ENCODE measurements at regions not wholly inside any gene's neighbourhood (a gene's known extent, or its start where the extent isn't known, plus 50 kb on each side); places are given as distances from the start of the nearest gene placed in this dataset.

DNA sequence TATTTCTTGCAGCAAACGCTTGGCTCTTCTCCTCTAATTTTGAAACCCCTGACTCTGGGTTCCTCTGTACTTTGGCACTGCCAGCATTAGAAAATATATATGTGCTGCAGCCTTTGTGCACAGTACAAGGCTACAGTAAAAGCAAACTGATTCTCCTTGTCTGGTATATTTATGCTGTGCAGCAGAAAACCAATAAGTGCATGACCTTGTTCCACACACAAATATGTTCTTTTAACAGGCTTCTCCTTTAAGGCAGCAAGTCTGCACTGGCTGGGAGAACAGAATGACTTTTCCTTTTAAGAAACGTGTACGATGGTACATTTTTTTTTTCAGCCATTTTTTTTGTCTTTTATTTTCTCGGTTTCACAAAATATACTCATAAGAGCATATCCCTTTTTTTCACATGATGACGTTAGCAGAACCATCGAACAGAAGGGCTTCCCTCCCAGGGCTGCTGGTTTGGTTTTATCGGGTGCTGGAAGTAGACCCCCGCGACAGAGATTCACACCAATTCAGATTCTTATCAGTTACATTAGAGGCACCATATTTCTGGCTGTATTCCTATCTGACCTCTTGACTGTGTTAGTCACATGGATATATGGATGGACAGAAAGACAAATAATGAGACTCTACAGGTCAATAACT, 129.9 kb upstream of the ARID1B start:
- Histone ChIP-seq H3K36me3 (no peaks in the 10 kb centered on the region), H3K27me3 (no peaks in the 10 kb centered on the region), H3K4me3 (no peak overlapping the region), H3K9me3 (no peaks in the 10 kb centered on the region), H3K27ac (no peak overlapping the region), H3K4me1 (no peaks in the 10 kb centered on the region)
- in situ Hi-C loops (cut with MboI; ENCODE audit: low pct_ligation_motif_present in 1 of 4, low pct_unique_long_range_greater_than_20kb in 1 of 4, low sequenced_read_pairs in 3 of 4) (no loop called here), intact Hi-C loops (cut with DNase I; ENCODE audit: low total_unique reads) (no loop called here)
- TF ChIP-seq POLR2AphosphoS5 (IDR thresholded peaks at IDR 0.05) (no peak), POLR2A (IDR thresholded peaks at IDR 0.05) (no peak), EP300 (IDR thresholded peaks at IDR 0.05; ENCODE audit: low read depth) (no peak)
- TF ChIP-seq, protein P1, sequence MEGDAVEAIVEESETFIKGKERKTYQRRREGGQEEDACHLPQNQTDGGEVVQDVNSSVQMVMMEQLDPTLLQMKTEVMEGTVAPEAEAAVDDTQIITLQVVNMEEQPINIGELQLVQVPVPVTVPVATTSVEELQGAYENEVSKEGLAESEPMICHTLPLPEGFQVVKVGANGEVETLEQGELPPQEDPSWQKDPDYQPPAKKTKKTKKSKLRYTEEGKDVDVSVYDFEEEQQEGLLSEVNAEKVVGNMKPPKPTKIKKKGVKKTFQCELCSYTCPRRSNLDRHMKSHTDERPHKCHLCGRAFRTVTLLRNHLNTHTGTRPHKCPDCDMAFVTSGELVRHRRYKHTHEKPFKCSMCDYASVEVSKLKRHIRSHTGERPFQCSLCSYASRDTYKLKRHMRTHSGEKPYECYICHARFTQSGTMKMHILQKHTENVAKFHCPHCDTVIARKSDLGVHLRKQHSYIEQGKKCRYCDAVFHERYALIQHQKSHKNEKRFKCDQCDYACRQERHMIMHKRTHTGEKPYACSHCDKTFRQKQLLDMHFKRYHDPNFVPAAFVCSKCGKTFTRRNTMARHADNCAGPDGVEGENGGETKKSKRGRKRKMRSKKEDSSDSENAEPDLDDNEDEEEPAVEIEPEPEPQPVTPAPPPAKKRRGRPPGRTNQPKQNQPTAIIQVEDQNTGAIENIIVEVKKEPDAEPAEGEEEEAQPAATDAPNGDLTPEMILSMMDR (IDR thresholded peaks at IDR 0.05): no peak
- no peak for DNase-seq
- WGBS, 2 donors (ENCODE audit: low coverage in 1 of 2): 61 to 70% methylated on average over 9 of the region's 9 CpGs

DNA sequence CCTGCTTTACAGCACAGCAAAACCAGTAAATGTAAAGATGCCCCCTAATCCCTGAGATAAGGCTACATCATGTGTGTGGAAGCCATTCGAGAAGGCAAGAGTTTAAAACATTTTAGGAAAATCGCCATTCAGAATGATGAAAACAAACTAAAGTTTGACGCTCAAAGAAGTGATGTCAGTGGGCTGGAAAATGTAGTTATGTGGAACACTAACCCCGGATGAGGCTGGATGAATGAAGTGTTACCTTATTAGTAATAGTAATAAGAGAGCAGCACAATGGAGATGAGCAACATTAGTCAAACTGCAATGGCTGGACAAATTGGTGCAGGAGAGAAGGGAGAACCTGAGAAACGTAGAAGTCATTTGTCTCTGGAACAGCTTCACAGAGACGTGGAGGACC, 130.7 kb upstream of the ARID1B start:
- Histone ChIP-seq H3K9me3 (no peaks in the 10 kb centered on the region), H3K36me3 (no peaks in the 10 kb centered on the region), H3K4me1 (no peaks in the 10 kb centered on the region), H3K27ac (no peak overlapping the region), H3K27me3 (no peaks in the 10 kb centered on the region), H3K4me3 (no peak overlapping the region)
- TF ChIP-seq, protein P1 (IDR thresholded peaks at IDR 0.05): no peak
- no peak for TF ChIP-seq POLR2A (IDR thresholded peaks at IDR 0.05)
- TF ChIP-seq EP300 (IDR thresholded peaks at IDR 0.05; ENCODE audit: low read depth): no peak
- TF ChIP-seq POLR2AphosphoS5 (IDR thresholded peaks at IDR 0.05): no peak
- intact Hi-C loops (cut with DNase I; ENCODE audit: low total_unique reads): no loop called here
- 82 to 85% methylated on average over 6 of the region's 6 CpGs for WGBS, 2 donors (ENCODE audit: low coverage in 1 of 2)
- in situ Hi-C loops (cut with MboI; ENCODE audit: low pct_ligation_motif_present in 1 of 4, low pct_unique_long_range_greater_than_20kb in 1 of 4, low sequenced_read_pairs in 3 of 4): no loop called here
- no peak for DNase-seq

DNA sequence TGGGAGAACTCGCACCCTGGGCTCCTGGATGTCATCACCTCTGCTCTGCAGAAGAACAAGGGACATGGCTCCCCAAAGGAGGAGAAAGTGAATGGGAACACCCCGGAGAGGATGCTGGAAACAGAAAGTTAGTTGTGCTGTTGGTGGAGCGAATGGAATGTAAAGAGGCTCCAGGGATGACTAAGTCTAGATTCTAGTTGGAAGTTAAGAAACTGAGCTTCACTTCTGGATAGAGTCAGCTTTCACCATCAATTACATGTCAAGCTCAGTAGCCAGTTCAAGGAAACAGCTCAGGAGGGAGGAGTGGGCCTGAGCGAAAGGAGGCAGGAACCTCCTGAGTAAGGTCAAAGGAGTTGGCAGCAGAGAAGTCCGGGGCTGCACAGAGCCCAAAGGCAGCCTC, 132.1 kb upstream of the ARID1B start:
- in situ Hi-C loops (cut with MboI; ENCODE audit: low pct_ligation_motif_present in 1 of 4, low pct_unique_long_range_greater_than_20kb in 1 of 4, low sequenced_read_pairs in 3 of 4) (no loop called here), intact Hi-C loops (cut with DNase I; ENCODE audit: low total_unique reads) (no loop called here)
- no peaks in the 10 kb centered on the region for H3K36me3 ChIP-seq
- H3K27ac ChIP-seq: no peak overlapping the region
- 90 to 93% methylated on average over 2 to 5 of the region's 5 CpGs for WGBS, 2 donors (ENCODE audit: low coverage in 1 of 2)
- no peak overlapping the region for H3K4me3 ChIP-seq
- H3K27me3 ChIP-seq: no peaks in the 10 kb centered on the region
- TF ChIP-seq, protein P1 (IDR thresholded peaks at IDR 0.05): no peak
- TF ChIP-seq POLR2A (IDR thresholded peaks at IDR 0.05) (no peak), POLR2AphosphoS5 (IDR thresholded peaks at IDR 0.05) (no peak), EP300 (IDR thresholded peaks at IDR 0.05; ENCODE audit: low read depth) (no peak)
- H3K9me3 ChIP-seq: no peaks in the 10 kb centered on the region
- DNase-seq: no peak
- no peaks in the 10 kb centered on the region for H3K4me1 ChIP-seq

DNA sequence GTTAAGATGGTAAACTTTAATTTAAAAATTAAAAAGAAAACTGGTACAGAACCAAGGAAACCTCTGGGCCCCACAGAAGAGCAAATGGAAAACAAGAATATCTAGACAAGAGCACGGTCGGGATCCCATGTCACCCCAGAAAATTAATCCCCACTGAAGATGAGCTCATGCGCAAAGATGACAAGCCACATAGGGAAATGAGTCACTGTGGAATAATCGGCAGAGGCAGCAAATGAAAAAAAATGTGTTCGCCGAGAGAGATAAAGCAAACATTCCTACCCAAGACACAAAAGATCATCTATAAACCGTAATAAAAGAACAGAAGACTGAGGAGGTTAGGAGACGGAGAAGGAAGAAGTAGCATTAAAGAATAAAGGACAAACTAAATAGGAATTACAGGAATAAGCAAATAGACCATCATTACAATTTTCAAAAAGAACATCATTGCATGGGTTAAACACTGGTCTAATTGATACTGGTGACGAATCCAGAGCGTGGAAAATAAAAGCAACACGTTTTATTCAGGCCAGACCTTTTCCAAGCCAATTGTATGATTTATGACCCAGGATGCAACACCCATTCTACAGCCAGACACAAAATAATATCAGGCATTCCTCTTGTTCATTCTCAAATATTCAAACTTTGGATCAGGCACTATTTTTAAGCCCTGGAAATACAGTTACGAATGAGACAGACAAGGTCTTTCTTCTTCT, 138.0 kb upstream of the ARID1B start:
- Histone ChIP-seq H3K27me3 (no peaks in the 10 kb centered on the region), H3K9me3 (no peaks in the 10 kb centered on the region), H3K4me1 (peaks cover 0 to 12% (median 4%) of the 10 kb centered on the region in 4 donors), H3K27ac (no peak overlapping the region), H3K4me3 (no peak overlapping the region), H3K36me3 (no peaks in the 10 kb centered on the region)
- intact Hi-C loops (cut with DNase I; ENCODE audit: low total_unique reads): no loop called here
- in situ Hi-C loops (cut with MboI; ENCODE audit: low pct_ligation_motif_present in 1 of 4, low pct_unique_long_range_greater_than_20kb in 1 of 4, low sequenced_read_pairs in 3 of 4): no loop called here
- 82 to 84% methylated on average over 12 of the region's 12 CpGs for WGBS, 2 donors (ENCODE audit: low coverage in 1 of 2)
- DNase-seq: no peak
- TF ChIP-seq, protein P1 (IDR thresholded peaks at IDR 0.05): no peak
- no peak for TF ChIP-seq EP300 (IDR thresholded peaks at IDR 0.05; ENCODE audit: low read depth)
- TF ChIP-seq POLR2A (IDR thresholded peaks at IDR 0.05): no peak
- TF ChIP-seq POLR2AphosphoS5 (IDR thresholded peaks at IDR 0.05): no peak
